ENCODE measurements at regions not wholly inside any gene's neighbourhood (a gene's known extent, or its start where the extent isn't known, plus 50 kb on each side); places are given as distances from the start of the nearest gene placed in this dataset.

DNA sequence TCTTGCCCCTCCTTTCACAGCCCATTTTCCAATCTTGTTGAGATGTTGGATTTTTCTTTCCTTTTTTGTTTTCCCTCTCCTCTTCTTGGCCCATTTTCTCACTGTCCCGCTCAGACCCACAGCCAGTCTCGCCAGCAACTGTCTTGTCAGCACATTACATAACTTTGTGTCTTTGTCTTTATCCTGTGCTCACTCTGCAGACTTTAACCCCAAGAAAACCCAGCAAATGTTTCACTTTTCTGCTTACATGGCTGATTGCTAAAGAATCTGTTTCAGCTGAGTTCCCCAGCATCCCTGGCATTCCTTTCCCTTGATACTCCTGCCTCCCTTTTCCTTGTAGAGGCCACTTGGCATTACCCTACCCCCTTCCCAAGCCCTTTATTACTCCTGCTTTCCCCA is 74.6 kb downstream of the ZNF648 start:
- no peak for ATAC-seq

GRCh38 chr1:181985936-181986906 is 75.3 kb downstream of the ZNF648 start:
- in situ Hi-C loops (cut with MboI; ENCODE audit: low sequenced_read_pairs in 4 of 4) = no loop called here
- Histone ChIP-seq H3K27ac (no peak overlapping the region), H3K9me3 (no peaks in the 10 kb centered on the region), H3K27me3 (no peaks in the 10 kb centered on the region), H3K36me3 (no peaks in the 10 kb centered on the region), H3K4me1 (no peaks in the 10 kb centered on the region), H3K4me3 (no peak overlapping the region)
- intact Hi-C loops (cut with DNase I; ENCODE audit: low total_unique reads) = no loop called here
- TF ChIP-seq, protein P1, sequence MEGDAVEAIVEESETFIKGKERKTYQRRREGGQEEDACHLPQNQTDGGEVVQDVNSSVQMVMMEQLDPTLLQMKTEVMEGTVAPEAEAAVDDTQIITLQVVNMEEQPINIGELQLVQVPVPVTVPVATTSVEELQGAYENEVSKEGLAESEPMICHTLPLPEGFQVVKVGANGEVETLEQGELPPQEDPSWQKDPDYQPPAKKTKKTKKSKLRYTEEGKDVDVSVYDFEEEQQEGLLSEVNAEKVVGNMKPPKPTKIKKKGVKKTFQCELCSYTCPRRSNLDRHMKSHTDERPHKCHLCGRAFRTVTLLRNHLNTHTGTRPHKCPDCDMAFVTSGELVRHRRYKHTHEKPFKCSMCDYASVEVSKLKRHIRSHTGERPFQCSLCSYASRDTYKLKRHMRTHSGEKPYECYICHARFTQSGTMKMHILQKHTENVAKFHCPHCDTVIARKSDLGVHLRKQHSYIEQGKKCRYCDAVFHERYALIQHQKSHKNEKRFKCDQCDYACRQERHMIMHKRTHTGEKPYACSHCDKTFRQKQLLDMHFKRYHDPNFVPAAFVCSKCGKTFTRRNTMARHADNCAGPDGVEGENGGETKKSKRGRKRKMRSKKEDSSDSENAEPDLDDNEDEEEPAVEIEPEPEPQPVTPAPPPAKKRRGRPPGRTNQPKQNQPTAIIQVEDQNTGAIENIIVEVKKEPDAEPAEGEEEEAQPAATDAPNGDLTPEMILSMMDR (IDR thresholded peaks at IDR 0.05 in 4 of 5, conservative IDR thresholded peaks at IDR 0.05 in 1 of 5) = no peak
- TF ChIP-seq POLR2A (IDR thresholded peaks at IDR 0.05) = no peak
- DNase-seq (no peak), ATAC-seq (no peak)

More for the DNA sequence above, 74.6 kb downstream of the ZNF648 start:
- no peaks in the 10 kb centered on the region for H3K36me3 ChIP-seq
- no peak for TF ChIP-seq POLR2A (IDR thresholded peaks at IDR 0.05)
- TF ChIP-seq, protein P1 (IDR thresholded peaks at IDR 0.05 in 4 of 5, conservative IDR thresholded peaks at IDR 0.05 in 1 of 5) = no peak
- no peaks in the 10 kb centered on the region for H3K27me3 ChIP-seq
- H3K27ac ChIP-seq = no peak overlapping the region
- no peak overlapping the region for H3K4me3 ChIP-seq
- DNase-seq = no peak
- no peaks in the 10 kb centered on the region for H3K9me3 ChIP-seq
- intact Hi-C loops (cut with DNase I; ENCODE audit: low total_unique reads) (no loop called here), in situ Hi-C loops (cut with MboI; ENCODE audit: low sequenced_read_pairs in 4 of 4) (no loop called here)
- no peaks in the 10 kb centered on the region for H3K4me1 ChIP-seq

DNA sequence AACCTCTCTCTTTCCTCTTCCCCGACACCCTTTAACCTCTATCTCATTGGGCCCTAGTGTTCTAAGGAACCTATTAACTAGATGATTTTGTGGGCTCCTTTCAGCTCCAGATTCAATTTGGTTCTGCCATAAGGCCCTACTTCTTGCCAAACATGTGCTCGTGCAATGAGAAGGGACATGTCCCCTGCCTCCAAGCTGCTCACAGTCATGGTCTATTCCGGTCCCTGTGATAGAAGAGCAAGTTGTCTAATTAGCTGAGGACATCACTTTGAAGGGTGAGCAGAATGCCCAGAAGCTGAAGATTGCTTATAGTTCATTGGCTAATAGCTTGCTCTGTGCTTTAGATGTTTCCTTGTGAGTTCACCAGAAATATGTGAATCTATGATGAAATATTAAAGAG is 76.2 kb downstream of the ZNF648 start:
- no peaks in the 10 kb centered on the region for H3K9me3 ChIP-seq
- no peak overlapping the region for H3K4me3 ChIP-seq
- H3K36me3 ChIP-seq = no peaks in the 10 kb centered on the region
- intact Hi-C loops (cut with DNase I; ENCODE audit: low total_unique reads) (no loop called here), in situ Hi-C loops (cut with MboI; ENCODE audit: low sequenced_read_pairs in 4 of 4) (no loop called here)
- no peak for TF ChIP-seq POLR2A (IDR thresholded peaks at IDR 0.05)
- TF ChIP-seq, protein P1 (IDR thresholded peaks at IDR 0.05 in 4 of 5, conservative IDR thresholded peaks at IDR 0.05 in 1 of 5) = no peak
- H3K27me3 ChIP-seq = no peaks in the 10 kb centered on the region
- ATAC-seq (no peak), DNase-seq (no peak)
- H3K4me1 ChIP-seq = no peaks in the 10 kb centered on the region
- no peak overlapping the region for H3K27ac ChIP-seq

- H3K4me3 ChIP-seq = no peak overlapping the region
- no peaks in the 10 kb centered on the region for H3K4me1 ChIP-seq
- no peak for DNase-seq
- no peak overlapping the region for H3K27ac ChIP-seq
- intact Hi-C loops (cut with DNase I; ENCODE audit: low total_unique reads) = no loop called here
- no peaks in the 10 kb centered on the region for H3K27me3 ChIP-seq
- in situ Hi-C loops (cut with MboI; ENCODE audit: low sequenced_read_pairs in 4 of 4) = no loop called here
- no peaks in the 10 kb centered on the region for H3K9me3 ChIP-seq
- ATAC-seq = no peak
- TF ChIP-seq POLR2A (IDR thresholded peaks at IDR 0.05) = no peak
- TF ChIP-seq, protein P1 (IDR thresholded peaks at IDR 0.05 in 4 of 5, conservative IDR thresholded peaks at IDR 0.05 in 1 of 5) = no peak
- H3K36me3 ChIP-seq = no peaks in the 10 kb centered on the region
Measured at GRCh38 chr1:181984006-181984405, 77.5 kb downstream of the ZNF648 start.

Data from gastrocnemius medialis (tissue), 4 donors.